ENCODE measurements at regions not wholly inside any gene's neighbourhood (a gene's known extent, or its start where the extent isn't known, plus 50 kb on each side); places are given as distances from the start of the nearest gene placed in this dataset.
A peak's percentile ranks its signal among the peaks of the same experiment; 100 is the strongest.
"Not testable (repeated sequence)": the region's sequence is repeated elsewhere in the genome, so short reads cannot be mapped to it uniquely, and the experiment has no call there.

- no CpG with 5 or more reads among the region's 6 CpGs for WGBS, 2 donors (ENCODE audit: extremely low coverage in 2 of 2, insufficient read length in 2 of 2, insufficient replicate concordance in 1 of 2)
- not testable (repeated sequence) for H3K4ac ChIP-seq (ENCODE audit: low read length)
These were observed 311.1 kb downstream of the PTGER3 start for GRCh38 chr1:70736518-70736917.

GRCh38 chr1:70737125-70737524 lies 310.5 kb downstream of the PTGER3 start:
- H4K8ac ChIP-seq (ENCODE audit: low read depth, low read length), result no peak overlapping the region
- no peaks in the 10 kb centered on the region for H3K4me1 ChIP-seq (ENCODE audit: control insufficient read depth in 2 of 2, insufficient read depth in 1 of 2, low read depth in 1 of 2, low read length in 2 of 2)
- H2BK12ac ChIP-seq (ENCODE audit: low read length), result no peak overlapping the region
- H2BK120ac ChIP-seq (ENCODE audit: low read depth, low read length), result no peak overlapping the region
- H3K4ac ChIP-seq (ENCODE audit: low read length), result no peak overlapping the region
- H2BK15ac ChIP-seq (ENCODE audit: low read length), result no peak overlapping the region
- H3K23ac ChIP-seq (ENCODE audit: low read depth, low read length, poor library complexity), result no peak overlapping the region
- H3K36me3 ChIP-seq (replicated peaks in 1 of 2; ENCODE audit: control insufficient read depth in 2 of 2, insufficient read depth in 2 of 2, low read length in 2 of 2), result no peaks in the 10 kb centered on the region
- H3K14ac ChIP-seq (ENCODE audit: low read length), result no peak overlapping the region
- no peak overlapping the region for H2AK5ac ChIP-seq (ENCODE audit: low read depth, low read length)
- H3K27ac ChIP-seq (replicated peaks; ENCODE audit: low read length), result no peak overlapping the region
- no peak overlapping the region for H3K4me3 ChIP-seq (ENCODE audit: low read length in 2 of 2)
- H2AFZ ChIP-seq (ENCODE audit: low read length), result no peak overlapping the region
- no peak overlapping the region for H3K18ac ChIP-seq (ENCODE audit: low read length)
- no peak for DNase-seq (ENCODE audit: low spot score)
- H3K9ac ChIP-seq (ENCODE audit: low read depth, low read length, poor library complexity), result no peak overlapping the region
- WGBS, 2 donors (ENCODE audit: extremely low coverage in 2 of 2, insufficient read length in 2 of 2, insufficient replicate concordance in 1 of 2), result no CpG with 5 or more reads among the region's 1 CpG
- no peaks in the 10 kb centered on the region for H3K9me3 ChIP-seq (replicated peaks in 1 of 2; ENCODE audit: control insufficient read depth in 2 of 2, insufficient read depth in 1 of 2, low read depth in 1 of 2, low read length in 2 of 2)
- H3K27me3 ChIP-seq (ENCODE audit: control insufficient read depth in 3 of 3, insufficient read depth in 3 of 3, low read depth in 1 of 3, low read length in 3 of 3), result no peaks in the 10 kb centered on the region
- no peak overlapping the region for H3K4me2 ChIP-seq (ENCODE audit: insufficient read depth, low read length, poor library complexity, severe bottlenecking)
- H3K79me1 ChIP-seq (ENCODE audit: low read depth, low read length), result no peaks in the 10 kb centered on the region
- H4K91ac ChIP-seq (ENCODE audit: low read depth, low read length, poor library complexity), result no peak overlapping the region
- no peak overlapping the region for H2BK5ac ChIP-seq (ENCODE audit: low read length)

More at GRCh38 chr1:70736518-70736917, 311.1 kb downstream of the PTGER3 start:
- not testable (repeated sequence) for H3K36me3 ChIP-seq (replicated peaks in 1 of 2; ENCODE audit: control insufficient read depth in 2 of 2, insufficient read depth in 2 of 2, low read length in 2 of 2); H3K27me3 ChIP-seq (ENCODE audit: control insufficient read depth in 3 of 3, insufficient read depth in 3 of 3, low read depth in 1 of 3, low read length in 3 of 3); H3K14ac ChIP-seq (ENCODE audit: low read length); H4K8ac ChIP-seq (ENCODE audit: low read depth, low read length); H3K9me3 ChIP-seq (replicated peaks in 1 of 2; ENCODE audit: control insufficient read depth in 2 of 2, insufficient read depth in 1 of 2, low read depth in 1 of 2, low read length in 2 of 2); H3K4me3 ChIP-seq (ENCODE audit: low read length in 2 of 2); H3K4me2 ChIP-seq (ENCODE audit: insufficient read depth, low read length, poor library complexity, severe bottlenecking); H2AFZ ChIP-seq (ENCODE audit: low read length); H3K4me1 ChIP-seq (ENCODE audit: control insufficient read depth in 2 of 2, insufficient read depth in 1 of 2, low read depth in 1 of 2, low read length in 2 of 2); H3K23ac ChIP-seq (ENCODE audit: low read depth, low read length, poor library complexity); H3K9ac ChIP-seq (ENCODE audit: low read depth, low read length, poor library complexity); H2AK5ac ChIP-seq (ENCODE audit: low read depth, low read length); H3K27ac ChIP-seq (replicated peaks; ENCODE audit: low read length); H3K18ac ChIP-seq (ENCODE audit: low read length); H2BK120ac ChIP-seq (ENCODE audit: low read depth, low read length); H2BK5ac ChIP-seq (ENCODE audit: low read length); H3K79me1 ChIP-seq (ENCODE audit: low read depth, low read length); DNase-seq (ENCODE audit: low spot score); H4K91ac ChIP-seq (ENCODE audit: low read depth, low read length, poor library complexity); H2BK15ac ChIP-seq (ENCODE audit: low read length); H2BK12ac ChIP-seq (ENCODE audit: low read length)

- H2BK120ac ChIP-seq (ENCODE audit: low read depth, low read length), result no peak overlapping the region
- no peak overlapping the region for H3K23ac ChIP-seq (ENCODE audit: low read depth, low read length, poor library complexity)
- no peak overlapping the region for H2BK5ac ChIP-seq (ENCODE audit: low read length)
- H3K4me2 ChIP-seq (ENCODE audit: insufficient read depth, low read length, poor library complexity, severe bottlenecking), result no peak overlapping the region
- H3K27ac ChIP-seq (replicated peaks; ENCODE audit: low read length), result no peak overlapping the region
- H2AFZ ChIP-seq (ENCODE audit: low read length), result no peak overlapping the region
- no CpG with 5 or more reads among the region's 3 CpGs for WGBS, 2 donors (ENCODE audit: extremely low coverage in 2 of 2, insufficient read length in 2 of 2, insufficient replicate concordance in 1 of 2)
- H3K14ac ChIP-seq (ENCODE audit: low read length), result no peak overlapping the region
- H3K18ac ChIP-seq (ENCODE audit: low read length), result no peak overlapping the region
- no peaks in the 10 kb centered on the region for H3K27me3 ChIP-seq (ENCODE audit: control insufficient read depth in 3 of 3, insufficient read depth in 3 of 3, low read depth in 1 of 3, low read length in 3 of 3)
- no peak overlapping the region for H4K8ac ChIP-seq (ENCODE audit: low read depth, low read length)
- H3K9me3 ChIP-seq (replicated peaks in 1 of 2; ENCODE audit: control insufficient read depth in 2 of 2, insufficient read depth in 1 of 2, low read depth in 1 of 2, low read length in 2 of 2), result no peaks in the 10 kb centered on the region
- H3K4me1 ChIP-seq (ENCODE audit: control insufficient read depth in 2 of 2, insufficient read depth in 1 of 2, low read depth in 1 of 2, low read length in 2 of 2), result no peaks in the 10 kb centered on the region
- H3K79me1 ChIP-seq (ENCODE audit: low read depth, low read length), result no peaks in the 10 kb centered on the region
- no peaks in the 10 kb centered on the region for H3K36me3 ChIP-seq (replicated peaks in 1 of 2; ENCODE audit: control insufficient read depth in 2 of 2, insufficient read depth in 2 of 2, low read length in 2 of 2)
- no peak overlapping the region for H4K91ac ChIP-seq (ENCODE audit: low read depth, low read length, poor library complexity)
- DNase-seq (ENCODE audit: low spot score), result no peak
- no peak overlapping the region for H3K4me3 ChIP-seq (ENCODE audit: low read length in 2 of 2)
- no peak overlapping the region for H3K4ac ChIP-seq (ENCODE audit: low read length)
- H2BK15ac ChIP-seq (ENCODE audit: low read length), result no peak overlapping the region
- no peak overlapping the region for H3K9ac ChIP-seq (ENCODE audit: low read depth, low read length, poor library complexity)
- no peak overlapping the region for H2BK12ac ChIP-seq (ENCODE audit: low read length)
- no peak overlapping the region for H2AK5ac ChIP-seq (ENCODE audit: low read depth, low read length)
These were observed 309.0 kb downstream of the PTGER3 start for GRCh38 chr1:70738624-70739023.

DNA sequence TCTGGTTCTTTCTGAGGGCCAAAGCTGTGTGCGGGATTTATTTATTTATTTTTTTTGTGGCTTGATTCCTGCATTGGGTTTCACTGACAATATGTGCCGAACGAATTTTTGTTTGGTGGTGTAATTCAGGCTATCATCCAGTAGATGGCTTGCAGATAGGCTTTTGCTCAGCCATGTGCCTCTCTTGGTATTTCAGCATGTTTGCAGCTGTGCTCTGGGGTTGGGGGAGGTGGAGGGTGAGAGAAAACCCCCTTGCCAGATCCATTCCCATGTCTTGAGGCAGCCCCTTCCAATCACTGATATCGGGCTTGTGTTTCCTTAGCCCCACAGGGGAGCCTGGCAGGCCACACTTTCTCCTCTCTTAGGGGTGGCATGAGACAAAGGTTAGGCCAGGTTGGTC lies 302.4 kb downstream of the PTGER3 start:
- Histone ChIP-seq H2BK15ac (ENCODE audit: low read length) (no peak overlapping the region), H3K79me1 (ENCODE audit: low read depth, low read length) (no peaks in the 10 kb centered on the region), H3K9ac (ENCODE audit: low read depth, low read length, poor library complexity) (no peak overlapping the region), H3K14ac (ENCODE audit: low read length) (no peak overlapping the region), H3K18ac (ENCODE audit: low read length) (no peak overlapping the region), H2AK5ac (ENCODE audit: low read depth, low read length) (no peak overlapping the region), H3K9me3 (replicated peaks in 1 of 2; ENCODE audit: control insufficient read depth in 2 of 2, insufficient read depth in 1 of 2, low read depth in 1 of 2, low read length in 2 of 2) (peaks cover 0 to 1% of the 10 kb centered on the region in 2 donors), H3K4me2 (ENCODE audit: insufficient read depth, low read length, poor library complexity, severe bottlenecking) (no peak overlapping the region), H4K8ac (ENCODE audit: low read depth, low read length) (no peak overlapping the region), H2AFZ (ENCODE audit: low read length) (no peak overlapping the region), H3K27ac (replicated peaks; ENCODE audit: low read length) (no peak overlapping the region), H3K23ac (ENCODE audit: low read depth, low read length, poor library complexity) (no peak overlapping the region), H2BK12ac (ENCODE audit: low read length) (no peak overlapping the region), H3K4me1 (ENCODE audit: control insufficient read depth in 2 of 2, insufficient read depth in 1 of 2, low read depth in 1 of 2, low read length in 2 of 2) (no peaks in the 10 kb centered on the region), H3K4me3 (ENCODE audit: low read length in 2 of 2) (peak overlapping the region in 1 of 2 donors; percentile 5), H4K91ac (ENCODE audit: low read depth, low read length, poor library complexity) (no peak overlapping the region), H3K36me3 (replicated peaks in 1 of 2; ENCODE audit: control insufficient read depth in 2 of 2, insufficient read depth in 2 of 2, low read length in 2 of 2) (no peaks in the 10 kb centered on the region), H2BK5ac (ENCODE audit: low read length) (no peak overlapping the region), H3K27me3 (ENCODE audit: control insufficient read depth in 3 of 3, insufficient read depth in 3 of 3, low read depth in 1 of 3, low read length in 3 of 3) (no peaks in the 10 kb centered on the region), H3K4ac (ENCODE audit: low read length) (no peak overlapping the region), H2BK120ac (ENCODE audit: low read depth, low read length) (no peak overlapping the region)
- no CpG with 5 or more reads among the region's 4 CpGs for WGBS, 2 donors (ENCODE audit: extremely low coverage in 2 of 2, insufficient read length in 2 of 2, insufficient replicate concordance in 1 of 2)
- DNase-seq (ENCODE audit: low spot score), result no peak
